K562 (cell line): ENCODE measurements at regions not wholly inside any gene's neighbourhood (a gene's known extent, or its start where the extent isn't known, plus 50 kb on each side); places are given as distances from the start of the nearest gene placed in this dataset.

ENCODE experiments used
- AFF1 ChIP-seq, 2 experiments: fragments of 450-650 bp; IDR thresholded peaks; 2 replicates each; pipeline ENCODE4 v1.6.1; 2018; ENCODE audit warnings: mild to moderate bottlenecking in 2 of 2, low read depth in 1 of 2; ENCODE audit not compliant: partially characterized antibody in 2 of 2
- L3MBTL2 ChIP-seq: fragments of 450-650 bp; IDR thresholded peaks from 2 replicates; pipeline ENCODE4 v1.6.1; 2016; ENCODE audit warnings: mild to moderate bottlenecking, moderate library complexity
- NFIC ChIP-seq: fragments of 450-650 bp; IDR thresholded peaks from 2 replicates; pipeline ENCODE4 v1.6.1; 2017; ENCODE audit warnings: mild to moderate bottlenecking, inconsistent platforms
- NFIX ChIP-seq: fragments of 250-450 bp; sonication (Bioruptor Pico); IDR thresholded peaks from 2 replicates; pipeline ENCODE4 v1.4.0; 2020; ENCODE audit warnings: low read depth, mild to moderate bottlenecking, moderate library complexity
- PHB2 ChIP-seq: fragments of 450-650 bp; IDR thresholded peaks from 2 replicates; pipeline ENCODE4 v1.6.1; 2017; ENCODE audit warnings: low read depth
- POLR3A ChIP-seq: IDR thresholded peaks from 2 replicates; pipeline ENCODE4 v1.6.1; 2011; ENCODE audit warnings: borderline replicate concordance, mild to moderate bottlenecking, moderate library complexity; ENCODE audit not compliant: insufficient read length, insufficient read depth; ENCODE audit errors: extremely low read depth
- SMARCB1 ChIP-seq: IDR thresholded peaks from 2 replicates; pipeline ENCODE4 v1.6.1; 2011; ENCODE audit warnings: improper control_type of control experiment, low read depth; ENCODE audit not compliant: insufficient read length
- ZBTB7A ChIP-seq: IDR thresholded peaks from 2 replicates; pipeline ENCODE4 v1.6.1; 2011; ENCODE audit warnings: low read depth, mild to moderate bottlenecking, low read length, moderate library complexity, borderline replicate concordance; ENCODE audit not compliant: control insufficient read depth
- ZFP91 ChIP-seq: sonication (generic); formaldehyde crosslinking; IDR thresholded peaks from 2 replicates; pipeline ENCODE4 v1.8.0; 2022; ENCODE audit warnings: mild to moderate bottlenecking, missing genetic modification reagents
- ZNF3 ChIP-seq: fragments of 250-450 bp; sonication (Bioruptor Pico); IDR thresholded peaks from 2 replicates; pipeline ENCODE4 v1.5.0; 2021; ENCODE audit warnings: mild to moderate bottlenecking, moderate library complexity
- TF ChIP-seq, protein P1 (sequence below): fragments of 450-650 bp; formaldehyde crosslinking; IDR thresholded peaks from 2 replicates; pipeline ENCODE4 v1.4.0; 2020; ENCODE audit warnings: mild to moderate bottlenecking, mixed read lengths

DNA sequence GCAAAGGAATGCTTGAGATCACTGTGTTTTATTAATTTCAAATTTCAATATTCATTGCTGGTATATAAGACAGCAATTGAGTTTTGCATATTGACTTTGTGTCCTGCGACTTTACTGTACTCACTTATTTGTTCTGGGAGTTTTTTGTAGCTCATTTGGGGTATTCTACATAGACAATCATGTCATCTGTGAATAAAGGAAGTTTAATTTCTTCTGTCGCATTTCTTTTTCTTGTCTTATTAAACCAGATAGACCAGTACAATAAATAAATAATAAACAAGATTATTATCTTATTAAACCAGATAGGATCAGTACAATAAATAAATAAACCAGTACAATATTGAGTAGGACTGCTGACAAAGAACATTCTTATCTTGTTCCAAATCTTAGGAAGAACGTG, 448.2 kb downstream of the RPS24 start (continued):
- TF ChIP-seq ZFP91 (CRISPR knock-in tag), result no peak
- no peak for TF ChIP-seq SMARCB1
- TF ChIP-seq NFIC, result no peak
- no peak for TF ChIP-seq NFIX (CRISPR knock-in tag)
- no peak for TF ChIP-seq ZNF3 (CRISPR knock-in tag)
- no peak for TF ChIP-seq ZBTB7A
- no peak for TF ChIP-seq L3MBTL2
- TF ChIP-seq, protein P1, sequence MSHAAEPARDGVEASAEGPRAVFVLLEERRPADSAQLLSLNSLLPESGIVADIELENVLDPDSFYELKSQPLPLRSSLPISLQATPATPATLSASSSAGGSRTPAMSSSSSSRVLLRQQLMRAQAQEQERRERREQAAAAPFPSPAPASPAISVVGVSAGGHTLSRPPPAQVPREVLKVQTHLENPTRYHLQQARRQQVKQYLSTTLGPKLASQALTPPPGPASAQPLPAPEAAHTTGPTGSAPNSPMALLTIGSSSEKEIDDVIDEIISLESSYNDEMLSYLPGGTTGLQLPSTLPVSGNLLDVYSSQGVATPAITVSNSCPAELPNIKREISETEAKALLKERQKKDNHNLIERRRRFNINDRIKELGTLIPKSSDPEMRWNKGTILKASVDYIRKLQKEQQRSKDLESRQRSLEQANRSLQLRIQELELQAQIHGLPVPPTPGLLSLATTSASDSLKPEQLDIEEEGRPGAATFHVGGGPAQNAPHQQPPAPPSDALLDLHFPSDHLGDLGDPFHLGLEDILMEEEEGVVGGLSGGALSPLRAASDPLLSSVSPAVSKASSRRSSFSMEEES (CRISPR knock-in tag), result no peak
- no peak for TF ChIP-seq AFF1 (IDR thresholded peaks at IDR 0.05; ENCODE audit: low read depth in 1 of 2, partially characterized antibody in 2 of 2)
- TF ChIP-seq PHB2, result no peak
- no peak for TF ChIP-seq POLR3A
